SK-N-MC (cell line): ENCODE measurements at regions not wholly inside any gene's neighbourhood (a gene's known extent, or its start where the extent isn't known, plus 50 kb on each side); places are given as distances from the start of the nearest gene placed in this dataset.
"Not testable (repeated sequence)": the region's sequence is repeated elsewhere in the genome, so short reads cannot be mapped to it uniquely, and the experiment has no call there.

Source experiments
- DNase-seq: peaks from one replicate; pipeline ENCODE4 v3.0.0-alpha.2; 2011; ENCODE audit warnings: low read depth, low spot score
- H3K27ac ChIP-seq: fragments of 200-600 bp; sonication (generic); 2 replicates; pipeline ENCODE4 v1.5.1; 2016; ENCODE audit warnings: mixed run types
- H3K36me3 ChIP-seq: fragments of 200-600 bp; sonication (generic); 2 replicates; pipeline ENCODE4 v1.6.1; 2017; ENCODE audit warnings: antibody characterized with exemption, low read length, mixed read lengths; ENCODE audit not compliant: insufficient read depth
- H3K4me3 ChIP-seq: fragments of 200-600 bp; sonication (generic); 2 replicates; pipeline ENCODE4 v1.5.1; 2016
- H3K9ac ChIP-seq: fragments of 200-600 bp; sonication (generic); 2 replicates; pipeline ENCODE4 v1.8.0; 2017; ENCODE audit warnings: mixed run types, mixed read lengths; ENCODE audit not compliant: insufficient read length
- H3K9me3 ChIP-seq: fragments of 200-600 bp; sonication (generic); 2 replicates; pipeline ENCODE4 v1.6.1; 2017; ENCODE audit warnings: low read depth, mild to moderate bottlenecking, antibody characterized with exemption, low read length, moderate library complexity, mixed read lengths
- EZH2 ChIP-seq: fragments of 200-600 bp; sonication (generic); IDR thresholded peaks from one replicate; pipeline ENCODE4 v1.6.1; 2017; ENCODE audit warnings: antibody characterized with exemption
- FOXP2 ChIP-seq: optimal IDR thresholded peaks from 2 replicates; pipeline ENCODE3; 2011; ENCODE audit warnings: mild to moderate bottlenecking, moderate library complexity; ENCODE audit not compliant: insufficient read depth; ENCODE audit errors: extremely low read length, control extremely low read depth
- POLR2AphosphoS5 ChIP-seq: IDR thresholded peaks from 2 replicates; pipeline ENCODE4 v1.6.1; 2012; ENCODE audit warnings: mild to moderate bottlenecking, low read depth, low read length, borderline replicate concordance

DNA sequence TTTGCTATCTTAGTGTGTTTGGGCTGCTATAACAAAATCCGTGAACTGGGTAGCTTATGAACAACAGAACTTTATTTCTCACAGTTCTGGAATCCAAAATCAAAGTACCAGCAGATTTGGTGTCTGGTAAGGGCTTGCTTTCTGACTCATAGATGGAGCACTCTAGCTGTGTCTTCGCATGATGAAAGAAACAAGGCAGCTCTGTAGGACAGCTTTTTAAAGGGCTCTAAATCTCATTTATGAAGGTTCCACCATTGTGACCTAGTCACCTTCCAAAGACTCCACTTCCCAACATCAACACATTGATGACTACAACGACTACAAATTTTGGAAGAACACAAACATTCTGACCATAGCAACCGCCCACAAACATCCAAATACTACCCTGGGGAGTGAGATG lies 158.6 kb upstream of the LCORL start:
- no peak for DNase-seq
- Histone ChIP-seq H3K27ac (no peak overlapping the region), H3K9me3 (no peaks in the 10 kb centered on the region), H3K9ac (no peak overlapping the region), H3K4me3 (no peak overlapping the region), H3K36me3 (no peaks in the 10 kb centered on the region)
- TF ChIP-seq POLR2AphosphoS5 (no peak), FOXP2 (no peak)

DNA sequence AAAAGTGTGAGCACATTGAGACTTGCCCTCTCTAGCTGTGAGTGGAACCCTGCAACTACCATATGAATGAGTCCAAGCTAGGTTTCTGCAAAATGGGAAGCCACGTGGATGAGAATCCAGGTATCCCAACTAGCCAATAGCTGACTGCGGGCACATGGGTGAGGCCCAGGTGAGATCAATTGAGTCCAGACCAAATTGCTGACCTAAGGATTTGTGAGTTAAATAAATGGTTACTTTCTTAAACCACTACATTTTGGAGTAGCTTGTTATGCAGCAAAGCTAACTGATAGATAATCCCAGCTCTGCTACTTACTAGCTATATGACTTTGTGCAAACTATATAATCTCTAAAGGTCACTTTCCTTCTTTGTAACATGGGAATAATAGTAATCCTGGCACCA lies 150.3 kb upstream of the LCORL start:
- no peaks in the 10 kb centered on the region for H3K36me3 ChIP-seq
- no peak for TF ChIP-seq FOXP2
- TF ChIP-seq EZH2 = no peak
- no peak for TF ChIP-seq POLR2AphosphoS5
- DNase-seq = no peak
- no peaks in the 10 kb centered on the region for H3K9me3 ChIP-seq
- H3K27ac ChIP-seq = no peak overlapping the region
- H3K9ac ChIP-seq = no peak overlapping the region
- no peak overlapping the region for H3K4me3 ChIP-seq

DNA sequence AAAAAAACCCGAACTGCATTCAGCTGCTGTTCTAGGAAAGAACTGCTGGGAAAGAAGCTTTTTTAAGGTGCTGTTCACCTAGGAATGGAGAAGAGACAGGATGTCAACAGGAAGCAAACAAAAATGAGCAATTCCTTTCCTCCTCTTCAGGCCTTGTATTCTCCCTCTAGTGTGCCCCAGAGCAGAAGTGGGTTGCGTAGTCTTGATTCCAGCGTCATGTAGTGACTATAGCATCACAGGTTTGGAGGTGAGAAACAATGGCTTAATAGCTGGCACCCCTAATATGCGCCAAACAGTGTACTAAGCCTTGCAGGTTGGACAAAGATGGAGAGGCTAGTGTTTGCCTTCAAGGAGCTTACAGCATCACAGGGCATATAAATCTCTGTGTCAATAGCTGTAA lies 146.3 kb upstream of the LCORL start:
- no peak overlapping the region for H3K27ac ChIP-seq
- no peak for DNase-seq
- no peaks in the 10 kb centered on the region for H3K36me3 ChIP-seq
- H3K9me3 ChIP-seq = no peaks in the 10 kb centered on the region
- TF ChIP-seq POLR2AphosphoS5 (no peak), FOXP2 (no peak), EZH2 (no peak)
- no peak overlapping the region for H3K4me3 ChIP-seq
- no peak overlapping the region for H3K9ac ChIP-seq

DNA sequence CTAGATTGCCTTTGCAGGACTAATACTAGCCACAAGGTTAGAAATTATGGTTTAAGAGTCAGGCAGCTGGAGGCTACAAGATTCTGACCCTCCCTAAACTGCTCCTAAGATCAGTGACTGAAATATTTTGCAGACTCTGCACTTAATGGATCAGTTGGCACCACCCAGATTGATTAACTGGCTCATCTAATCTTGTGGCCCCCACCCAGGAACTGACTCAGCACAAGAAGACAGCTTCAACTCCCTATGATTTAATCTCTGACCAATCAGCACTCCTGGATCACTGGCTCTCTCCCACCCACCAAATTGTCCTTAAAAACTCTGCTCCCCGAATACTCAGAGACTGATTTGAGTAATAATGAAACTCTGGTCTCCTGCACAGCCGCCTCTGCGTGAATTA lies 145.4 kb upstream of the LCORL start:
- TF ChIP-seq POLR2AphosphoS5 = no peak
- no peak for DNase-seq
- Histone ChIP-seq H3K9ac (no peak overlapping the region), H3K36me3 (no peaks in the 10 kb centered on the region), H3K27ac (no peak overlapping the region), H3K4me3 (no peak overlapping the region), H3K9me3 (no peaks in the 10 kb centered on the region)

DNA sequence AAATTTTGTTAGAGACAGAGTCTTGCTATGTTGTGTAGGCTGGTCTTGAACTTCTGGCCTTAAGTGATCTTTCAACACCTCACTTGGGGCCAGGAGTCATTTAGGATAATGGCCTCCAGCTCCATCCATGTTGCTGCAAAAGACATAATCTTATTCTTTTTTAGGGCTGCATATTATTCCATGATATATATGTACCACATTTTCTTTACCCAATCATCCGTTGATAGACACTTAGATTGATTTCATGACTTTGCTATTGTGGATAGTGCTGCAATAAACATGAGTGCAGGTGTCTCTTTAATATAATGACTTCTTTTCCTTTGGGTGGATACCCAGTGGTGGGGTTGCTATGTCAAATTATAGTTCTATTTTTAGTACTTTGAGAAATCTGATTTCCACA lies 140.9 kb upstream of the LCORL start:
- H3K9me3 ChIP-seq = no peaks in the 10 kb centered on the region
- no peak for DNase-seq
- H3K36me3 ChIP-seq = no peaks in the 10 kb centered on the region
- no peak overlapping the region for H3K9ac ChIP-seq
- TF ChIP-seq FOXP2 (no peak), POLR2AphosphoS5 (no peak), EZH2 (no peak)
- no peak overlapping the region for H3K27ac ChIP-seq
- H3K4me3 ChIP-seq = no peak overlapping the region

DNA sequence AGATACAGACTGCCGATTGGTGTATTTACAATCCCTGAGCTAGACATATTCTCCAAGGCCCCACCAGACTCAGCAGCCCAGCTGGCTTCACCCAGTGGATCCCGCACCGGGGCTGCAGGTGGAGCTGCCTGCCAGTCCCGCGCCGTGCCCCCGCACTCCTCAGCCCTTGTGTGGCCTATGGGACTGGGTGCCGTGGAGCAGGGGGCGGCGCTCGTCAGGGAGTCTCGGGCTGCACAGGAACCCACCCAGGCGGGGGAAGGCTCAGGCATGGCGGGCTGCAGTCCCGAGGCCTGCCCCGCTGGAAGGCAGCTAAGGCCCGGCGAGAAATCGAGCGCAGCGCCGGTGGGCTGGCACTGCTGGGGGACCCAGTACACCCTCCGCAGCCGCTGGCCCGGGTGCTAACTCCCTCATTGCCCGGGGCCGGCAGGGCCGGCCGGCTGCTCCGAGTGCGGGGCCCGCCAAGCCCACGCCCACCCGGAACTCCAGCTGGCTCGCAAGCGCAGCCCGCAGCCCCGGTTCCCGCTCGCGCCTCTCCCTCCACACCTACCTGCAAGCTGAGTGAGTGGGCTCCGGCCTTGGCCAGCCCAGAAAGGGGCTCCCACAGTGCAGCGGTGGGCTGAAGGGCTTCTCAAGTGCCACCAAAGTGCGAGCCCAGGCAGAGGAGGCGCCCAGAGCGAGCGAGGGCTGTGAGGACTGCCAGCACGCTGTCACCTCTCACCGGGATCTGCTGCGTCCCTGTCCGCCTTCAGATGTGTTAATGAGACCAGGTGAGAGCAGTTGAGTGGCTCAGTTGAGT lies 137.8 kb upstream of the LCORL start:
- H3K36me3 ChIP-seq, DNase-seq, H3K9ac ChIP-seq, H3K9me3 ChIP-seq, H3K4me3 ChIP-seq, H3K27ac ChIP-seq: not testable (repeated sequence)

DNA sequence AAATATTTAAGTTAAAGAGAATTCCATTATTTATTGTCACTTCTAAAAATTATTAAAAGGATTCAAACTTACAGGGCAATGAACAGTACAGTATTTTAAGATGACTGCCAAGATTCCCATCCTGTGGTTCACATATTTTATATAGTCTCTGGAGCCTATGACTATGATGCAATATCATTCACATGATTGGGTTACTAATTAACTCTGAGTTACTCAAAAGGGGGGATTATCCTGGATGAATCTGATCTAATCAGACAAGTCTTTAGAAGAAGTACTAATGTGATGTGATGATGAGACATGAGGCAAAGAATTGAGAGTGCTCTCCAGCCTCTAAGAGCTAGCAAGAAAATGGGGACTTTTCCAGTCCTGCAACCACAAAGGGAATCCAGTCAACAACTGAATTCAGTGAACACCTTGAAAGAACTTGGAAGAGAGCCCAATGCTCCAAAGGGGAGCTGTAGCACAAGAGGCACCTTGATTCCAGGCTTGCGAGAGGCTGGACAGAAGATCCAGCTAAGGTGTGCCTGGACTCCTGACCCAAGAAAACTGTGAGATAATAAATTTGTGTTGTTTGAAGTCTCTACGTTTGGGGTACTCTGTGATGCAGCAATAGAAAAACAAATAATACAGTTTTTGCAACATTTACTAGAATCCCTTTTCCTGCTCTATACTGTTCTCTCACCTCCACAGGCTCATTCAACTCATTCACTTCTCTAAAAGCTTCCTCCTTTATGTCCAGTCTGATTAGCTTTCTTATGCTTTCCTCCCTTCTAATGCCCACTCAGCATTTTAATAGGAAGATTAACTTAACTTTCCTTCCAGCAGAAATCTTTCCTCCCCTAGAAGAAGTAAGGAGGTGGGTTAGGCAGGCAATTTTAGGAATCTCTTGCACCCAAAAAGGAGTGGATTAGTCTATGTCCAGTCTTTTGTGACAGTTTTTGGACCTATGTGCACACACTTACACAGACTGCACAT lies 133.8 kb upstream of the LCORL start:
- TF ChIP-seq POLR2AphosphoS5 (no peak), EZH2 (no peak), FOXP2 (no peak)
- Histone ChIP-seq H3K27ac (no peak overlapping the region), H3K9me3 (no peaks in the 10 kb centered on the region), H3K36me3 (no peaks in the 10 kb centered on the region), H3K9ac (no peak overlapping the region), H3K4me3 (no peak overlapping the region)
- no peak for DNase-seq

DNA sequence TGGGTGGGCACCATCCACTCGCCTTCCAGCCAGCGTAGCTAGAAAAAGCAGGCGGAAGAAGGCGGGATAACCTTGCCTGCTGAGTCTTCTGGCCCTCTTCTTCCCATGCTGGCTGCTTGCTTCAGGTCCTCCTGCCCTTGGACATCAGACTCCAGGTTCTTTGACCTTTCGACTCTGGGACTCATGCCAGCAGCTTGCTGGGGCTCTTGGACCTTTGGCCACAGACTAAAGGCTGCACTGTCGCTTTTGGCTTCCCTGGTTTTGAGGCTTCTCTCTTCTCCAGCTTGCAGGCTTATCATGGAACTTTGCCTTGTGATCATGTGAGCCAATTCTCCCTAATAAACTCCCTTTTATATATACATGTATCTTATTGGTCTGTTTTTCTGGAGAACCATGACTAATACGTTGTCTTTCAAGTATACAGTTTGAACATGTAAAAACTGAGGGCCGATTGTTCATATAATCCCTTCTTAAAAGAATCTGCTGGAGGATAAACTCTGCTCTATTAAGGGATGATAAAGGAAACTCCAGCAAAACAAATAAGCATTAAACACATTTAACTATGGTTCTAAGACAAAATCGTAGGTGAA lies 116.6 kb upstream of the LCORL start:
- DNase-seq = no peak
- H3K36me3 ChIP-seq = no peaks in the 10 kb centered on the region
- TF ChIP-seq EZH2 (no peak), FOXP2 (no peak), POLR2AphosphoS5 (no peak)
- no peak overlapping the region for H3K27ac ChIP-seq
- no peak overlapping the region for H3K9ac ChIP-seq
- H3K4me3 ChIP-seq = no peak overlapping the region
- H3K9me3 ChIP-seq = no peaks in the 10 kb centered on the region

DNA sequence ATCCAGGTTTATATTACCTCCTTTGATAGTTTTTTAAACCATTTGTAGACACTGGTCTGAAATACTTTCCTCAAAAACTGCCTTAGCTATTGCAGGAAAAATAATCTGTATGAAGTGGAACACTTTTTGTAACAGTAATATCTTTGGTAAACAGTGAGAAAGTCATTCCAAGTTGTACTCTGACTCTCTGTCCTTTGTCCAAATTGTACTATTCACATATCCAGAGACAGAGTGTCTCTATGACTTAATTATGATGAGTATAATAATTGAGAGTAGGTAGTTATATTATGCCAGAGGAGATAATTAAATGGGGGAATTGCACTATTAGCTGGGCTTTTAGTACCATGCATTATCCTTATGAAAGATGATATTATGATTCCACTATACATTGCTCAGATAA lies 112.6 kb upstream of the LCORL start:
- TF ChIP-seq POLR2AphosphoS5 (no peak), EZH2 (no peak), FOXP2 (no peak)
- no peak overlapping the region for H3K9ac ChIP-seq
- no peaks in the 10 kb centered on the region for H3K36me3 ChIP-seq
- H3K27ac ChIP-seq = no peak overlapping the region
- DNase-seq = no peak
- no peak overlapping the region for H3K4me3 ChIP-seq
- no peaks in the 10 kb centered on the region for H3K9me3 ChIP-seq
